CD14-positive monocyte (primary cell): ENCODE measurements at regions not wholly inside any gene's neighbourhood (a gene's known extent, or its start where the extent isn't known, plus 50 kb on each side); places are given as distances from the start of the nearest gene placed in this dataset.

Experiments
- DNase-seq, 3 donors: peaks; one replicate each; pipeline ENCODE4 v3.0.0-alpha.2; 2011 to 2022
- H2AFZ ChIP-seq: 2 replicates; pipeline ENCODE4 v1.6.0; 2012; ENCODE audit warnings: mild to moderate bottlenecking, low read depth, low read length, inconsistent platforms; ENCODE audit not compliant: insufficient read depth, poor library complexity, severe bottlenecking
- H3K27ac ChIP-seq, 2 donors: 1 replicate in 1 of 2; 2 replicates in 1 of 2; pipeline ENCODE4 v1.5.1; 2012 to 2013; ENCODE audit warnings: low read length in 2 of 2, control low read depth in 1 of 2, inconsistent platforms in 1 of 2, low read depth in 1 of 2, mild to moderate bottlenecking in 1 of 2
- H3K27me3 ChIP-seq, 2 donors: one replicate each; pipeline versions ENCODE4 v1.6.0 to v1.6.1; 2011 to 2013; ENCODE audit warnings: low read length in 2 of 2; ENCODE audit not compliant: control insufficient read depth in 2 of 2, insufficient read depth in 2 of 2
- H3K36me3 ChIP-seq, 2 donors: replicated peaks in 1 of 2; 1 replicate in 1 of 2; 2 replicates in 1 of 2; pipeline versions ENCODE4 v1.5.1 to v1.6.1; 2012 to 2013; ENCODE audit warnings: low read length in 2 of 2, control low read depth in 1 of 2, inconsistent platforms in 1 of 2, mild to moderate bottlenecking in 1 of 2; ENCODE audit not compliant: insufficient read depth in 2 of 2, control insufficient read depth in 1 of 2
- H3K4me1 ChIP-seq, 2 donors: 1 replicate in 1 of 2; 2 replicates in 1 of 2; pipeline versions ENCODE4 v1.5.1 to v1.6.1; 2012 to 2013; ENCODE audit warnings: low read length in 2 of 2, control low read depth in 1 of 2, inconsistent platforms in 1 of 2, mild to moderate bottlenecking in 1 of 2, moderate library complexity in 1 of 2; ENCODE audit not compliant: insufficient read depth in 2 of 2, control insufficient read depth in 1 of 2
- H3K4me2 ChIP-seq: replicated peaks from 2 replicates; pipeline ENCODE3; 2012; ENCODE audit warnings: low read length, moderate library complexity, mild to moderate bottlenecking; ENCODE audit not compliant: poor library complexity, severe bottlenecking; ENCODE audit errors: extremely low read depth
- H3K4me3 ChIP-seq, 3 experiments: fragments of 200-600 bp in 1 of 3; sonication (generic) in 1 of 3; replicated peaks in 1 of 3; 1 replicate in 2 of 3; 2 replicates in 1 of 3; pipeline ENCODE4 v1.5.1; 2011 to 2013; ENCODE audit warnings: low read length in 3 of 3, mild to moderate bottlenecking in 3 of 3, control low read depth in 2 of 3, low read depth in 2 of 3, inconsistent platforms in 1 of 3, moderate library complexity in 1 of 3
- H3K79me2 ChIP-seq: 2 replicates; pipeline ENCODE4 v1.6.0; 2012; ENCODE audit warnings: mild to moderate bottlenecking, control low read depth, inconsistent platforms, low read length, moderate library complexity; ENCODE audit not compliant: insufficient read depth
- H3K9ac ChIP-seq: 2 replicates; pipeline ENCODE4 v1.6.0; 2017; ENCODE audit warnings: low read length, mild to moderate bottlenecking; ENCODE audit not compliant: insufficient read depth, poor library complexity, severe bottlenecking
- H3K9me3 ChIP-seq, 2 donors: replicated peaks in 1 of 2; 1 replicate in 1 of 2; 2 replicates in 1 of 2; pipeline versions ENCODE4 v1.5.1 to v1.6.1; 2012 to 2013; ENCODE audit warnings: low read length in 2 of 2, control low read depth in 1 of 2; ENCODE audit not compliant: control insufficient read depth in 1 of 2, insufficient read depth in 1 of 2
- H4K20me1 ChIP-seq: 2 replicates; pipeline ENCODE4 v1.6.0; 2012; ENCODE audit warnings: mild to moderate bottlenecking, low read length, control low read depth, moderate library complexity; ENCODE audit not compliant: insufficient read depth
- H3K27ac Mint-ChIP-seq, 7 donors: one replicate each; pipeline ENCODE4 v1.8.0; 2020; ENCODE audit warnings: mild to moderate bottlenecking in 7 of 7, mixed read lengths in 7 of 7, moderate library complexity in 6 of 7, inconsistent platforms in 2 of 7
- H3K27me3 Mint-ChIP-seq, 3 donors: one replicate each; pipeline ENCODE4 v1.8.0; 2021 to 2022; ENCODE audit warnings: low read depth in 3 of 3, mild to moderate bottlenecking in 3 of 3, mixed read lengths in 3 of 3, moderate library complexity in 3 of 3, inconsistent platforms in 1 of 3
- H3K36me3 Mint-ChIP-seq, 2 donors: one replicate each; pipeline ENCODE4 v1.8.0; 2020; ENCODE audit warnings: mixed read lengths in 2 of 2, inconsistent platforms in 1 of 2, mild to moderate bottlenecking in 1 of 2
- H3K4me1 Mint-ChIP-seq: one replicate; pipeline ENCODE4 v1.8.0; 2020; ENCODE audit warnings: mild to moderate bottlenecking, mixed read lengths
- H3K4me3 Mint-ChIP-seq, 2 donors: one replicate each; pipeline ENCODE4 v1.8.0; 2020; ENCODE audit warnings: mild to moderate bottlenecking in 2 of 2, mixed read lengths in 2 of 2, moderate library complexity in 1 of 2
- H3K9me3 Mint-ChIP-seq, 7 donors: one replicate each; pipeline ENCODE4 v1.8.0; 2020 to 2022; ENCODE audit warnings: mixed read lengths in 7 of 7, mild to moderate bottlenecking in 6 of 7, moderate library complexity in 6 of 7, inconsistent platforms in 2 of 7
- WGBS: methylation state at CpG from one replicate; pipeline ENCODE4 v1.1.5; 2013; ENCODE audit warnings: missing lambda C conversion rate; ENCODE audit not compliant: insufficient coverage; 5-methylcytosine and 5-hydroxymethylcytosine counted together
- intact Hi-C, 2 donors: fragments of 100-400 bp; cut with micrococcal nuclease; formaldehyde crosslinking; loops; one replicate each; pipeline versions ENCODE4 v1.15.0 to v1.15.1; 2023
- TF ChIP-seq, protein P1 (sequence below): fragments of 200-600 bp; IDR thresholded peaks from one replicate; pipeline ENCODE4 v1.8.0; 2022; ENCODE audit warnings: antibody characterized with exemption, mild to moderate bottlenecking

DNA sequence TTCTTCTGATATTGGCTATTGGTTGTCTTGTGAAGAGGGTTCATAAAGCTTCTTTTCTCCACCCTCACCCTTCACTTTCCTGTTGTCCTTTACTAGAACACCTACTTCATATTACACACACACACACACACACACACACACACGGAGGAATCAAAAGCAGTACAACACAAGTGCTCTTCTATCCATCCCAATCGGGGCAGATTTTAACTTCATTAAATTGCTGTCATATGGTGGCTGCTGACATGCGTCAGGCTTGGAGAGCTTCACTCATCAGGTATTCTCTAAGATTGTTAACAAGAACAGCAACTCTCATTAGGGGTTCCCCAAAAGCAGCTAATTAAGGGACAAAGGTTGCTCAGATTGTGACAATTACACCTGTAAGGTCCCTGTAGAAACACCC, 239.1 kb upstream of the MEIS2 start:
- Histone ChIP-seq H4K20me1 (no peaks in the 10 kb centered on the region), H3K4me3 (no peak overlapping the region), H3K79me2 (no peaks in the 10 kb centered on the region), H3K36me3 (no peaks in the 10 kb centered on the region), H3K27me3 (no peaks in the 10 kb centered on the region), H3K9me3 (peaks cover 4 to 5% of the 10 kb centered on the region in 2 donors), H3K4me1 (no peaks in the 10 kb centered on the region), H3K27ac (no peak overlapping the region), H3K4me2 (no peak overlapping the region), H3K9ac (no peak overlapping the region), H2AFZ (no peak overlapping the region)
- 100% methylated on average over 1 of the region's 3 CpGs for WGBS
- H3K27me3 Mint-ChIP-seq, result peaks cover 0 to 1% (median 0%) of the 10 kb centered on the region in 3 donors
- intact Hi-C loops, result no loop called here
- peaks cover 0 to 14% (median 6%) of the 10 kb centered on the region in 7 donors for H3K9me3 Mint-ChIP-seq
- H3K4me1 Mint-ChIP-seq, result no peaks in the 10 kb centered on the region
- TF ChIP-seq, protein P1, sequence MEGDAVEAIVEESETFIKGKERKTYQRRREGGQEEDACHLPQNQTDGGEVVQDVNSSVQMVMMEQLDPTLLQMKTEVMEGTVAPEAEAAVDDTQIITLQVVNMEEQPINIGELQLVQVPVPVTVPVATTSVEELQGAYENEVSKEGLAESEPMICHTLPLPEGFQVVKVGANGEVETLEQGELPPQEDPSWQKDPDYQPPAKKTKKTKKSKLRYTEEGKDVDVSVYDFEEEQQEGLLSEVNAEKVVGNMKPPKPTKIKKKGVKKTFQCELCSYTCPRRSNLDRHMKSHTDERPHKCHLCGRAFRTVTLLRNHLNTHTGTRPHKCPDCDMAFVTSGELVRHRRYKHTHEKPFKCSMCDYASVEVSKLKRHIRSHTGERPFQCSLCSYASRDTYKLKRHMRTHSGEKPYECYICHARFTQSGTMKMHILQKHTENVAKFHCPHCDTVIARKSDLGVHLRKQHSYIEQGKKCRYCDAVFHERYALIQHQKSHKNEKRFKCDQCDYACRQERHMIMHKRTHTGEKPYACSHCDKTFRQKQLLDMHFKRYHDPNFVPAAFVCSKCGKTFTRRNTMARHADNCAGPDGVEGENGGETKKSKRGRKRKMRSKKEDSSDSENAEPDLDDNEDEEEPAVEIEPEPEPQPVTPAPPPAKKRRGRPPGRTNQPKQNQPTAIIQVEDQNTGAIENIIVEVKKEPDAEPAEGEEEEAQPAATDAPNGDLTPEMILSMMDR, result no peak
- H3K4me3 Mint-ChIP-seq, result no peak overlapping the region
- H3K27ac Mint-ChIP-seq, result no peak overlapping the region
- H3K36me3 Mint-ChIP-seq, result no peaks in the 10 kb centered on the region
- no peak for DNase-seq

- intact Hi-C loops, result no loop called here
Measured at GRCh38 chr15:37339856-37340255, 239.5 kb upstream of the MEIS2 start.

More at GRCh38 chr15:37339856-37340255, 239.5 kb upstream of the MEIS2 start:
- Histone ChIP-seq H3K27ac (no peak overlapping the region), H4K20me1 (no peaks in the 10 kb centered on the region), H3K36me3 (no peaks in the 10 kb centered on the region), H3K9me3 (peaks cover 4 to 5% of the 10 kb centered on the region in 2 donors), H2AFZ (no peak overlapping the region), H3K9ac (no peak overlapping the region), H3K4me2 (no peak overlapping the region), H3K4me1 (no peaks in the 10 kb centered on the region), H3K79me2 (no peaks in the 10 kb centered on the region), H3K27me3 (no peaks in the 10 kb centered on the region), H3K4me3 (no peak overlapping the region)
- Mint-ChIP-seq H3K27me3 (peaks cover 0 to 1% (median 0%) of the 10 kb centered on the region in 3 donors), H3K4me3 (no peak overlapping the region), H3K27ac (no peak overlapping the region), H3K4me1 (no peaks in the 10 kb centered on the region), H3K36me3 (no peaks in the 10 kb centered on the region), H3K9me3 (peaks cover 0 to 14% (median 6%) of the 10 kb centered on the region in 7 donors)
- no peak for DNase-seq
- 69% methylated on average over 2 of the region's 3 CpGs for WGBS
- TF ChIP-seq, protein P1, result no peak
